NT2/D1 (cell line): ENCODE measurements at regions not wholly inside any gene's neighbourhood (a gene's known extent, or its start where the extent isn't known, plus 50 kb on each side); places are given as distances from the start of the nearest gene placed in this dataset.
"Not testable (repeated sequence)": the region's sequence is repeated elsewhere in the genome, so short reads cannot be mapped to it uniquely, and the experiment has no call there.

Experiments
- DNase-seq: peaks from one replicate; pipeline ENCODE4 v3.0.0-alpha.2; 2011; ENCODE audit warnings: low read depth, low spot score
- H3K27me3 ChIP-seq: 2 replicates; pipeline ENCODE4 v1.6.0; 2011; ENCODE audit warnings: mild to moderate bottlenecking; ENCODE audit not compliant: insufficient read length, insufficient read depth
- H3K36me3 ChIP-seq: 2 replicates; pipeline ENCODE4 v1.6.1; 2011; ENCODE audit warnings: mild to moderate bottlenecking, low read length, mixed read lengths; ENCODE audit not compliant: insufficient read depth, insufficient read length
- H3K4me1 ChIP-seq: 2 replicates; pipeline ENCODE4 v1.5.1; 2011; ENCODE audit not compliant: insufficient read depth, insufficient read length
- H3K4me3 ChIP-seq: 2 replicates; pipeline ENCODE4 v1.5.1; 2011; ENCODE audit warnings: low read depth; ENCODE audit not compliant: insufficient read length
- H3K9ac ChIP-seq: 2 replicates; pipeline ENCODE4 v1.6.0; 2011; ENCODE audit warnings: low read depth; ENCODE audit not compliant: insufficient read length
- H3K9me3 ChIP-seq: 2 replicates; pipeline ENCODE4 v1.5.1; 2011; ENCODE audit warnings: mild to moderate bottlenecking, low read length; ENCODE audit not compliant: insufficient read depth
- SUZ12 ChIP-seq: IDR thresholded peaks from 2 replicates; pipeline ENCODE4 v1.6.1; 2011; ENCODE audit not compliant: insufficient read length, insufficient read depth; ENCODE audit errors: extremely low read depth
- YY1 ChIP-seq: IDR thresholded peaks from 2 replicates; pipeline ENCODE4 v1.6.1; 2011; ENCODE audit not compliant: insufficient read length, insufficient read depth
- ZNF274 ChIP-seq: IDR thresholded peaks from 2 replicates; pipeline ENCODE4 v1.6.1; 2011; ENCODE audit warnings: mild to moderate bottlenecking, low read depth, low read length

GRCh38 chr7:67335663-67336062 is 339.0 kb downstream of the TYW1 start:
- not testable (repeated sequence) for H3K27me3 ChIP-seq, H3K9ac ChIP-seq, H3K36me3 ChIP-seq, DNase-seq, H3K4me1 ChIP-seq, H3K4me3 ChIP-seq, H3K9me3 ChIP-seq

- not testable (repeated sequence) for H3K9me3 ChIP-seq, H3K4me1 ChIP-seq, H3K9ac ChIP-seq, DNase-seq, H3K4me3 ChIP-seq, H3K36me3 ChIP-seq, H3K27me3 ChIP-seq
Measured at GRCh38 chr7:67338545-67338944, 341.9 kb downstream of the TYW1 start.

- H3K9me3 ChIP-seq = peaks cover 15% of the 10 kb centered on the region
- H3K27me3 ChIP-seq = no peaks in the 10 kb centered on the region
- peaks cover 1% of the 10 kb centered on the region for H3K4me1 ChIP-seq
- H3K4me3 ChIP-seq = no peak overlapping the region
- no peaks in the 10 kb centered on the region for H3K36me3 ChIP-seq
- no peak for DNase-seq
- TF ChIP-seq YY1 (no peak), ZNF274 (no peak), SUZ12 (no peak)
- H3K9ac ChIP-seq = no peak overlapping the region
Measured at GRCh38 chr7:67341153-67341768, 344.6 kb downstream of the TYW1 start.

GRCh38 chr7:67343114-67343513 is 346.5 kb downstream of the TYW1 start:
- Histone ChIP-seq H3K36me3 (no peaks in the 10 kb centered on the region), H3K4me1 (peaks cover 7% of the 10 kb centered on the region), H3K9me3 (peaks cover 15% of the 10 kb centered on the region), H3K27me3 (no peaks in the 10 kb centered on the region), H3K9ac (no peak overlapping the region), H3K4me3 (no peak overlapping the region)
- DNase-seq = no peak
- no peak for TF ChIP-seq ZNF274
- TF ChIP-seq YY1 = no peak
- TF ChIP-seq SUZ12 = no peak

- no peak for DNase-seq
- TF ChIP-seq YY1 = no peak
- TF ChIP-seq ZNF274 = no peak
- no peak for TF ChIP-seq SUZ12
- Histone ChIP-seq H3K9ac (no peak overlapping the region), H3K27me3 (no peaks in the 10 kb centered on the region), H3K36me3 (no peaks in the 10 kb centered on the region), H3K9me3 (peaks cover 15% of the 10 kb centered on the region), H3K4me1 (peaks cover 7% of the 10 kb centered on the region), H3K4me3 (no peak overlapping the region)
Measured at GRCh38 chr7:67343572-67343971, 346.9 kb downstream of the TYW1 start.

- TF ChIP-seq ZNF274 (no peak), YY1 (no peak), SUZ12 (no peak)
- no peaks in the 10 kb centered on the region for H3K36me3 ChIP-seq
Measured at GRCh38 chr7:67344481-67345193, 348.0 kb downstream of the TYW1 start.

GRCh38 chr7:67346126-67346525 is 349.5 kb downstream of the TYW1 start:
- H3K9ac ChIP-seq = no peak overlapping the region
- H3K4me1 ChIP-seq = peaks cover 7% of the 10 kb centered on the region
- no peak overlapping the region for H3K4me3 ChIP-seq
- no peak for DNase-seq
- TF ChIP-seq ZNF274 (no peak), SUZ12 (no peak), YY1 (no peak)
- H3K36me3 ChIP-seq = no peaks in the 10 kb centered on the region
- H3K9me3 ChIP-seq = peaks cover 15% of the 10 kb centered on the region
- no peaks in the 10 kb centered on the region for H3K27me3 ChIP-seq

More at GRCh38 chr7:67344481-67345193, 348.0 kb downstream of the TYW1 start:
- no peaks in the 10 kb centered on the region for H3K27me3 ChIP-seq
- peaks cover 15% of the 10 kb centered on the region for H3K9me3 ChIP-seq
- DNase-seq = no peak
- H3K9ac ChIP-seq = no peak overlapping the region
- peaks cover 7% of the 10 kb centered on the region for H3K4me1 ChIP-seq
- H3K4me3 ChIP-seq = no peak overlapping the region
